NT2/D1 (cell line): ENCODE measurements at regions not wholly inside any gene's neighbourhood (a gene's known extent, or its start where the extent isn't known, plus 50 kb on each side); places are given as distances from the start of the nearest gene placed in this dataset.

Source experiments
- YY1 ChIP-seq: IDR thresholded peaks from 2 replicates; pipeline ENCODE4 v1.6.1; 2011; ENCODE audit not compliant: insufficient read length, insufficient read depth
- ZNF274 ChIP-seq: IDR thresholded peaks from 2 replicates; pipeline ENCODE4 v1.6.1; 2011; ENCODE audit warnings: mild to moderate bottlenecking, low read depth, low read length

- TF ChIP-seq ZNF274 (no peak), YY1 (no peak)
Observed at GRCh38 chr12:31887109-31887811, 72.0 kb upstream of the RESF1 start.
